ENCODE measurements at regions not wholly inside any gene's neighbourhood (a gene's known extent, or its start where the extent isn't known, plus 50 kb on each side); places are given as distances from the start of the nearest gene placed in this dataset.

GRCh38 chr7:133190650-133191049 is 62.2 kb upstream of the EXOC4 start:
- DNase-seq (ENCODE audit: low read depth), result no peak

GRCh38 chr7:133191787-133192186 is 61.1 kb upstream of the EXOC4 start:
- DNase-seq (ENCODE audit: low read depth), result no peak

GRCh38 chr7:133195868-133196267 is 57.0 kb upstream of the EXOC4 start:
- no peak for DNase-seq (ENCODE audit: low read depth)

GRCh38 chr7:133196856-133197612 is 55.8 kb upstream of the EXOC4 start:
- no peak for DNase-seq (ENCODE audit: low read depth)

- no peak for DNase-seq (ENCODE audit: low read depth)
These were observed 54.8 kb upstream of the EXOC4 start for GRCh38 chr7:133197972-133198544.

- peak; percentile 22 for DNase-seq (ENCODE audit: low read depth)
These were observed 53.0 kb upstream of the EXOC4 start for GRCh38 chr7:133199831-133200230.

GRCh38 chr7:133201470-133201869 is 51.4 kb upstream of the EXOC4 start:
- no peak for DNase-seq (ENCODE audit: low read depth)

GRCh38 chr7:133202942-133203341 is 49.9 kb upstream of the EXOC4 start:
- DNase-seq (ENCODE audit: low read depth), result no peak
